MM.1S (cell line): ENCODE measurements at regions not wholly inside any gene's neighbourhood (a gene's known extent, or its start where the extent isn't known, plus 50 kb on each side); places are given as distances from the start of the nearest gene placed in this dataset.

Experiments
- DNase-seq: peaks from one replicate; pipeline ENCODE4 v3.0.0-alpha.2; 2015
- H2AFZ ChIP-seq: fragments of 300-600 bp; sonication (generic); 2 replicates; pipeline ENCODE4 v1.6.0; 2016; ENCODE audit warnings: antibody characterized with exemption, low read length
- H3F3A ChIP-seq: fragments of 300-600 bp; sonication (generic); 2 replicates; pipeline ENCODE4 v1.6.1; 2016; ENCODE audit warnings: mild to moderate bottlenecking, antibody characterized with exemption, low read length, moderate library complexity, mixed read lengths; ENCODE audit not compliant: insufficient read depth
- H3K27ac ChIP-seq: fragments of 300-600 bp; sonication (generic); 2 replicates; pipeline ENCODE4 v1.5.1; 2016; ENCODE audit warnings: mild to moderate bottlenecking, low read length
- H3K27me3 ChIP-seq: fragments of 300-600 bp; sonication (generic); replicated peaks from 2 replicates; pipeline ENCODE4 v1.6.0; 2016; ENCODE audit warnings: low read length; ENCODE audit not compliant: insufficient read depth
- H3K36me3 ChIP-seq: fragments of 300-600 bp; sonication (generic); replicated peaks from 2 replicates; pipeline ENCODE4 v1.6.1; 2016; ENCODE audit warnings: mild to moderate bottlenecking, low read length, mixed read lengths; ENCODE audit not compliant: insufficient read depth
- H3K4me1 ChIP-seq: fragments of 300-600 bp; sonication (generic); 2 replicates; pipeline ENCODE4 v1.6.1; 2016; ENCODE audit warnings: low read length, mixed read lengths
- H3K4me2 ChIP-seq: fragments of 300-600 bp; sonication (generic); 2 replicates; pipeline ENCODE4 v1.6.0; 2016; ENCODE audit warnings: low read depth, low read length
- H3K4me3 ChIP-seq: fragments of 300-600 bp; sonication (generic); 2 replicates; pipeline ENCODE4 v1.5.1; 2016; ENCODE audit warnings: low read length, mixed read lengths
- H3K79me2 ChIP-seq: fragments of 300-600 bp; sonication (generic); 2 replicates; pipeline ENCODE4 v1.6.1; 2016; ENCODE audit warnings: mixed run types, low read length, mixed read lengths
- H3K9ac ChIP-seq: fragments of 300-600 bp; sonication (generic); 2 replicates; pipeline ENCODE4 v1.6.1; 2016; ENCODE audit warnings: low read length, mixed read lengths
- H3K9me2 ChIP-seq: fragments of 300-600 bp; sonication (generic); replicated peaks from 2 replicates; pipeline ENCODE4 v1.6.1; 2016; ENCODE audit warnings: mild to moderate bottlenecking, low read length, mixed read lengths; ENCODE audit not compliant: insufficient read depth
- H3K9me3 ChIP-seq: fragments of 300-600 bp; sonication (generic); replicated peaks from 2 replicates; pipeline ENCODE4 v1.6.1; 2016; ENCODE audit warnings: mild to moderate bottlenecking, low read length, mixed read lengths; ENCODE audit not compliant: insufficient read depth
- H4K20me1 ChIP-seq: fragments of 300-600 bp; sonication (generic); 2 replicates; pipeline ENCODE4 v1.6.1; 2016; ENCODE audit warnings: mild to moderate bottlenecking, low read length, moderate library complexity, mixed read lengths; ENCODE audit not compliant: insufficient read depth
- EZH2 ChIP-seq: fragments of 300-600 bp; sonication (generic); optimal IDR thresholded peaks from 2 replicates; pipeline ENCODE3; 2017; ENCODE audit warnings: low read depth, mild to moderate bottlenecking, antibody characterized with exemption, low read length, mixed read lengths
- EZH2phosphoT487 ChIP-seq: fragments of 300-600 bp; sonication (generic); IDR thresholded peaks from 2 replicates; pipeline ENCODE4 v1.6.1; 2018; ENCODE audit warnings: antibody characterized with exemption, low read length
- TF ChIP-seq, protein P1 (sequence below): fragments of 300-600 bp; sonication (generic); IDR thresholded peaks from 2 replicates; pipeline ENCODE4 v1.5.1; 2016; ENCODE audit warnings: antibody characterized with exemption, low read length, mixed read lengths

DNA sequence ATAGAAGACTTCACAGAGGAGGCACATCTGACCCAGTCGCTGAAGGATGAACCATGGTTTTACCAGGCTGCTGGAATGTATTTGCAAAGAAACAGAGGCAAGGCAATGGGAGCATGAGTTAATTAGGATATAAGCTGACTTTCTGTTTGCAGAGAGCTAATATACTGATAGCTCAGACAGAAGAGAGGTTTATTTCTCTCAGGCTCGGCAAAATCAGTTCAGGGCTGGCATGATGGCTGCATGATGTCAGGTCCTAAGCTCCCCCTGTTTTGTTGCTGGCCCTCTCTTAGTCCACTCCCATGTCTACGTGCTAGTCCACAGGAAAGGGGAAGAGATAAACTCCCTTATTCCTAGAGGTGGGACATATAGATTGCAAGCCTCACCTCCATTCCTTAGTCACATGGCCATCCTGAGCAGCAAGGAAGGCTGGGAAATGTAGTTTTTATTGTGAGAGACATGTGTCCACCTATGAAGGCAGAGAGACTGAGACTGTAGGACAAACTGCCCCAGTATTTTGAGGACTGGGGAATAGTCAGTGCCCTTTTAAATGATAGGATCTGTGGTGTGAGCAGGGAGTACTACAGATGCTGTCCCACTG, 224.5 kb downstream of the VRK1 start:
- no peak overlapping the region for H3K27ac ChIP-seq
- no peaks in the 10 kb centered on the region for H3K4me1 ChIP-seq
- H3K27me3 ChIP-seq, result no peaks in the 10 kb centered on the region
- H2AFZ ChIP-seq, result no peak overlapping the region
- H4K20me1 ChIP-seq, result no peaks in the 10 kb centered on the region
- no peak for DNase-seq
- H3K4me3 ChIP-seq, result no peak overlapping the region
- H3K79me2 ChIP-seq, result no peaks in the 10 kb centered on the region
- no peak overlapping the region for H3K9ac ChIP-seq
- H3K9me3 ChIP-seq, result no peaks in the 10 kb centered on the region
- H3F3A ChIP-seq, result no peaks in the 10 kb centered on the region
- H3K36me3 ChIP-seq, result no peaks in the 10 kb centered on the region
- H3K9me2 ChIP-seq, result no peaks in the 10 kb centered on the region
- no peak overlapping the region for H3K4me2 ChIP-seq
- TF ChIP-seq EZH2, result no peak
- no peak for TF ChIP-seq EZH2phosphoT487
- TF ChIP-seq, protein P1, sequence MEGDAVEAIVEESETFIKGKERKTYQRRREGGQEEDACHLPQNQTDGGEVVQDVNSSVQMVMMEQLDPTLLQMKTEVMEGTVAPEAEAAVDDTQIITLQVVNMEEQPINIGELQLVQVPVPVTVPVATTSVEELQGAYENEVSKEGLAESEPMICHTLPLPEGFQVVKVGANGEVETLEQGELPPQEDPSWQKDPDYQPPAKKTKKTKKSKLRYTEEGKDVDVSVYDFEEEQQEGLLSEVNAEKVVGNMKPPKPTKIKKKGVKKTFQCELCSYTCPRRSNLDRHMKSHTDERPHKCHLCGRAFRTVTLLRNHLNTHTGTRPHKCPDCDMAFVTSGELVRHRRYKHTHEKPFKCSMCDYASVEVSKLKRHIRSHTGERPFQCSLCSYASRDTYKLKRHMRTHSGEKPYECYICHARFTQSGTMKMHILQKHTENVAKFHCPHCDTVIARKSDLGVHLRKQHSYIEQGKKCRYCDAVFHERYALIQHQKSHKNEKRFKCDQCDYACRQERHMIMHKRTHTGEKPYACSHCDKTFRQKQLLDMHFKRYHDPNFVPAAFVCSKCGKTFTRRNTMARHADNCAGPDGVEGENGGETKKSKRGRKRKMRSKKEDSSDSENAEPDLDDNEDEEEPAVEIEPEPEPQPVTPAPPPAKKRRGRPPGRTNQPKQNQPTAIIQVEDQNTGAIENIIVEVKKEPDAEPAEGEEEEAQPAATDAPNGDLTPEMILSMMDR, result no peak

DNA sequence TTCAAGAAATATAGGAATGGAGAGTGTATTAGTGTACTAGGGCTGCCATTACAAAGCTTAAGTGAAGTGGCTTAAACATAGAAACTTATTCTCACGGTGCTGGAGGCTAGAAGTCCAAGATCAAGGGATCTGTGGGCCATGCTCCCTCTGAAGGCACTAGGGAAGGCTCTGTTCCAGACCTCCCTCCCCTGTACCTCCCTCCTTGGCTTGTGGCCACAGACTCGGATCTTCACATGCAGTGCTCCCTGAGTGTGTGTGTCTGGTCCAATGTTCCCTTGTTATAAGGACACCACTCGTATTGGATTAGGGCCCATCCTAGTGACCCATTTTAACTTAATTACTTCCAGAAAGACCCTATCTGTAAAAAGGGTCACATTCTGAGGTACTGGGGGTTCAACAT, 225.6 kb downstream of the VRK1 start:
- no peaks in the 10 kb centered on the region for H4K20me1 ChIP-seq
- no peak overlapping the region for H3K9ac ChIP-seq
- no peaks in the 10 kb centered on the region for H3K9me2 ChIP-seq
- no peaks in the 10 kb centered on the region for H3K36me3 ChIP-seq
- no peaks in the 10 kb centered on the region for H3K27me3 ChIP-seq
- DNase-seq, result no peak
- H3F3A ChIP-seq, result no peaks in the 10 kb centered on the region
- H3K9me3 ChIP-seq, result no peaks in the 10 kb centered on the region
- H2AFZ ChIP-seq, result no peak overlapping the region
- H3K4me3 ChIP-seq, result no peak overlapping the region
- no peaks in the 10 kb centered on the region for H3K4me1 ChIP-seq
- no peak overlapping the region for H3K27ac ChIP-seq
- H3K79me2 ChIP-seq, result no peaks in the 10 kb centered on the region
- no peak overlapping the region for H3K4me2 ChIP-seq
- no peak for TF ChIP-seq EZH2
- TF ChIP-seq, protein P1, result no peak
- TF ChIP-seq EZH2phosphoT487, result no peak

DNA sequence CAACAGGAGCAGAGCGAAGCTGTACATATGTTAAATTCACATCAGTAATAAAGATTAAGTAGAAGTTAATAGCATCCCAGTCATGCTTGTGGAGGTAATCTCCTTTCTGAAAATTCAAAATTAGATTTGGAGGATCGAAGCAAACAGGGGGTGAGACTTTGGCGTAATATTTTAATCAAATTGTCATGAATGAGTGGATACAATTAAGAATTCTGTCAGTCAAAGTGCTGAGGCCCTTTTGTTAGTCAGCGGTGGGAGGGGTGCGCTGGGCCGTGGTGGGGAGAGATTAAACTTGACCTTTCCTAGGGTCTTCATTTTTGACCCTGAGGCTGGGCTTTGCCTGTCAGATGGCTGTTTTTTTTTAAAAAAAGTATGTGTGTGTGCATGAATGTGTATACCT, 226.7 kb downstream of the VRK1 start:
- no peak for DNase-seq
- Histone ChIP-seq H3K27me3 (no peaks in the 10 kb centered on the region), H3K9me2 (no peaks in the 10 kb centered on the region), H3K9me3 (no peaks in the 10 kb centered on the region), H3K36me3 (no peaks in the 10 kb centered on the region), H3K9ac (no peak overlapping the region), H2AFZ (no peak overlapping the region), H3F3A (no peaks in the 10 kb centered on the region), H3K4me1 (no peaks in the 10 kb centered on the region), H3K4me2 (no peak overlapping the region), H3K4me3 (no peak overlapping the region), H4K20me1 (no peaks in the 10 kb centered on the region), H3K27ac (no peak overlapping the region), H3K79me2 (no peaks in the 10 kb centered on the region)
- TF ChIP-seq EZH2phosphoT487 (no peak), EZH2 (no peak)
- TF ChIP-seq, protein P1, result no peak
